SK-N-SH (cell line): ENCODE measurements at regions not wholly inside any gene's neighbourhood (a gene's known extent, or its start where the extent isn't known, plus 50 kb on each side); places are given as distances from the start of the nearest gene placed in this dataset.

ENCODE experiments used
- CTCF ChIA-PET: fragments of 300-600, 350-600 bp; formaldehyde crosslinking; extraction: SDS; loops from one replicate; lab custom pipeline; 2021; lab: Yijun Ruan, JAX
- POLR2A ChIA-PET: fragments of 350-600 bp; sonication (Branson Sonifier 250); formaldehyde crosslinking; extraction: SDS; loops from one replicate; lab custom pipeline; 2020; ENCODE audit warnings: antibody characterized with exemption, inconsistent platforms; lab: Yijun Ruan, JAX
- DNase-seq: peaks from one replicate; pipeline ENCODE4 v3.0.0; 2012
- H2AFZ ChIP-seq: fragments of 200-600 bp; sonication (generic); 2 replicates; pipeline ENCODE4 v1.8.1; 2016; ENCODE audit warnings: antibody characterized with exemption, mild to moderate bottlenecking, low read depth
- H3F3A ChIP-seq: fragments of 200-600 bp; sonication (generic); replicated peaks from 2 replicates; pipeline ENCODE3; 2016; ENCODE audit warnings: antibody characterized with exemption, mild to moderate bottlenecking; ENCODE audit not compliant: insufficient read depth
- H3K27ac ChIP-seq, 2 experiments: fragments of 200-500 bp in 1 of 2; fragments of 200-600 bp in 1 of 2; sonication (Bioruptor generic) in 1 of 2; sonication (generic), shearing (Covaris generic) in 1 of 2; 2 replicates each; pipeline versions ENCODE4 v1.5.1 to v1.6.1; 2014 to 2016; ENCODE audit warnings: low read depth in 2 of 2, inconsistent platforms in 1 of 2, low read length in 1 of 2, mild to moderate bottlenecking in 1 of 2, mixed read lengths in 1 of 2
- H3K27me3 ChIP-seq: fragments of 200-600 bp; sonication (generic), shearing (Covaris generic); 2 replicates; pipeline ENCODE4 v1.6.1; 2016; ENCODE audit warnings: mixed run types; ENCODE audit not compliant: insufficient read depth
- H3K36me3 ChIP-seq, 2 experiments: fragments of 200-500 bp in 1 of 2; fragments of 200-600 bp in 1 of 2; sonication (Bioruptor generic) in 1 of 2; sonication (generic) in 1 of 2; replicated peaks in 1 of 2; 2 replicates each; pipeline versions ENCODE3 to v1.5.1; 2014 to 2016; ENCODE audit warnings: low read length in 1 of 2, mild to moderate bottlenecking in 1 of 2; ENCODE audit not compliant: insufficient read depth in 2 of 2, control insufficient read depth in 1 of 2
- H3K4me1 ChIP-seq, 2 experiments: fragments of 200-500 bp in 1 of 2; fragments of 200-600 bp in 1 of 2; sonication (Bioruptor generic) in 1 of 2; sonication (generic), shearing (Covaris generic) in 1 of 2; 2 replicates each; pipeline versions ENCODE4 v1.5.1 to v1.6.1; 2014 to 2016; ENCODE audit warnings: low read depth in 1 of 2, low read length in 1 of 2, mixed run types in 1 of 2; ENCODE audit not compliant: insufficient read depth in 2 of 2, control insufficient read depth in 1 of 2
- H3K4me2 ChIP-seq: fragments of 200-600 bp; sonication (generic), shearing (Covaris generic); 2 replicates; pipeline ENCODE4 v1.6.1; 2017; ENCODE audit warnings: mixed run types
- H3K4me3 ChIP-seq, 2 experiments: fragments of 200-500 bp in 1 of 2; fragments of 200-600 bp in 1 of 2; sonication (Bioruptor generic) in 1 of 2; sonication (generic), shearing (Covaris generic) in 1 of 2; 2 replicates each; pipeline versions ENCODE4 v1.5.1 to v1.8.1; 2014 to 2016; ENCODE audit warnings: low read depth in 2 of 2, inconsistent platforms in 1 of 2, low read length in 1 of 2, mild to moderate bottlenecking in 1 of 2, mixed read lengths in 1 of 2, moderate library complexity in 1 of 2
- H3K79me2 ChIP-seq: fragments of 200-600 bp; sonication (generic); 2 replicates; pipeline ENCODE4 v1.8.1; 2017; ENCODE audit warnings: mild to moderate bottlenecking; ENCODE audit not compliant: insufficient read depth
- H3K9ac ChIP-seq: fragments of 200-600 bp; sonication (generic); 2 replicates; pipeline ENCODE4 v1.6.1; 2017; ENCODE audit warnings: mixed run types
- H3K9me2 ChIP-seq: fragments of 200-600 bp; sonication (generic); 2 replicates; pipeline ENCODE4 v1.6.1; 2017; ENCODE audit warnings: mixed run types
- H3K9me3 ChIP-seq: fragments of 200-600 bp; sonication (generic); 2 replicates; pipeline ENCODE4 v1.6.1; 2017; ENCODE audit warnings: mixed run types, mild to moderate bottlenecking, moderate library complexity
- H4K20me1 ChIP-seq: fragments of 200-600 bp; sonication (generic); 2 replicates; pipeline ENCODE4 v1.6.1; 2017; ENCODE audit warnings: mild to moderate bottlenecking, mixed run types; ENCODE audit not compliant: insufficient read depth
- EP300 ChIP-seq, 2 experiments: IDR thresholded peaks; 2 replicates each; pipeline versions ENCODE4 v1.4.0 to v1.6.1; 2012; ENCODE audit warnings: borderline replicate concordance in 1 of 2, low read depth in 1 of 2, low read length in 1 of 2
- EZH2phosphoT487 ChIP-seq: fragments of 200-600 bp; sonication (generic); IDR thresholded peaks from 2 replicates; pipeline ENCODE4 v1.6.1; 2017; ENCODE audit warnings: low read depth, mixed run types, mild to moderate bottlenecking, antibody characterized with exemption, moderate library complexity, borderline replicate concordance
- FOXJ3 ChIP-seq: sonication (generic); formaldehyde crosslinking; IDR thresholded peaks from 2 replicates; pipeline ENCODE4 v1.5.1; 2020; ENCODE audit warnings: mild to moderate bottlenecking, missing genetic modification reagents
- GABPA ChIP-seq: IDR thresholded peaks from 2 replicates; pipeline ENCODE4 v1.4.0; 2012; ENCODE audit warnings: low read depth, mild to moderate bottlenecking
- IRF3 ChIP-seq: fragments of 150-350 bp; IDR thresholded peaks from 2 replicates; pipeline ENCODE4 v1.6.1; 2016; ENCODE audit warnings: mild to moderate bottlenecking, low read depth, low read length
- MAX ChIP-seq: IDR thresholded peaks from 2 replicates; pipeline ENCODE4 v1.4.0; 2012; ENCODE audit warnings: low read depth
- NFIC ChIP-seq: IDR thresholded peaks from 2 replicates; pipeline ENCODE4 v1.4.0; 2012; ENCODE audit warnings: borderline replicate concordance
- PBX3 ChIP-seq: IDR thresholded peaks from 2 replicates; pipeline ENCODE4; 2012
- POLR2AphosphoS5 ChIP-seq: IDR thresholded peaks from 2 replicates; pipeline ENCODE4 v1.6.1; 2012; ENCODE audit warnings: low read depth, low read length
- RAD21 ChIP-seq: IDR thresholded peaks from 2 replicates; pipeline ENCODE4 v1.6.1; 2012; ENCODE audit warnings: mild to moderate bottlenecking, low read length
- RCOR1 ChIP-seq: fragments of 150-350 bp; IDR thresholded peaks from 2 replicates; pipeline ENCODE4 v1.6.1; 2017; ENCODE audit warnings: antibody characterized with exemption, low read length
- SMC3 ChIP-seq: IDR thresholded peaks from 2 replicates; pipeline ENCODE4 v1.6.1; 2012; ENCODE audit warnings: low read depth, low read length, improper control_type of control experiment
- TAF1 ChIP-seq: IDR thresholded peaks from 2 replicates; pipeline ENCODE4 v1.6.1; 2012; ENCODE audit warnings: low read depth, mild to moderate bottlenecking, low read length, moderate library complexity, borderline replicate concordance
- TCF12 ChIP-seq: IDR thresholded peaks from 2 replicates; pipeline ENCODE4 v1.4.0; 2012
- TEAD4 ChIP-seq: IDR thresholded peaks from 2 replicates; pipeline ENCODE4 v1.4.0; 2012; ENCODE audit warnings: mild to moderate bottlenecking, borderline replicate concordance; ENCODE audit not compliant: insufficient read depth
- USF2 ChIP-seq: fragments of 150-350 bp; IDR thresholded peaks from 2 replicates; pipeline ENCODE4 v1.6.1; 2017; ENCODE audit warnings: antibody characterized with exemption, low read length, low read depth, borderline replicate concordance
- WGBS: methylation state at CpG from one replicate; pipeline ENCODE4 v1.1.6; 2017; ENCODE audit warnings: low lambda C conversion rate; 5-methylcytosine and 5-hydroxymethylcytosine counted together

GRCh38 chr18:23320709-23321236, 132.3 kb upstream of the RIOK3 start:
- H3K27ac ChIP-seq: no peak overlapping the region
- no peak for DNase-seq
- H3K9me2 ChIP-seq: no peaks in the 10 kb centered on the region
- TF ChIP-seq IRF3 (no peak), GABPA (no peak), PBX3 (no peak), EP300 (IDR thresholded peaks at IDR 0.05; ENCODE audit: borderline replicate concordance in 1 of 2, low read depth in 1 of 2, low read length in 1 of 2) (no peak), USF2 (no peak), EZH2phosphoT487 (no peak), SMC3 (no peak), FOXJ3 (no peak), RAD21 (no peak), TEAD4 (no peak), POLR2AphosphoS5 (no peak)
- ChIA-PET POLR2A (no interaction called here), CTCF (interaction anchor here (0.7 to 1.6 kb wide), 4 partner anchors 9 to 189 kb away, joined by 3 read pairs; no protein-coding TSS in a partner anchor)
- H3K9me3 ChIP-seq: no peaks in the 10 kb centered on the region
- H3K79me2 ChIP-seq: no peaks in the 10 kb centered on the region
- H4K20me1 ChIP-seq: no peaks in the 10 kb centered on the region
- H3K27me3 ChIP-seq: no peaks in the 10 kb centered on the region
- H3K4me2 ChIP-seq: no peak overlapping the region
- H2AFZ ChIP-seq: no peak overlapping the region
- H3F3A ChIP-seq: peaks cover 13% of the 10 kb centered on the region
- no peak overlapping the region for H3K4me3 ChIP-seq
- H3K4me1 ChIP-seq: 0 out of 4 replicates have a peak, but pooled peaks cover 0 to 2% of the 10 kb centered on the region in 2 experiments
- WGBS: 90% methylated on average over 1 of the region's 1 CpG
- H3K9ac ChIP-seq: no peak overlapping the region
- H3K36me3 ChIP-seq: no peaks in the 10 kb centered on the region

GRCh38 chr18:23321996-23322395, 131.1 kb upstream of the RIOK3 start:
- Histone ChIP-seq H2AFZ (no peak overlapping the region), H4K20me1 (no peaks in the 10 kb centered on the region), H3K36me3 (no peaks in the 10 kb centered on the region), H3K9me2 (no peaks in the 10 kb centered on the region), H3K9ac (no peak overlapping the region), H3K79me2 (no peaks in the 10 kb centered on the region), H3K4me3 (no peak overlapping the region), H3F3A (peaks cover 13% of the 10 kb centered on the region), H3K9me3 (no peaks in the 10 kb centered on the region), H3K4me2 (no peak overlapping the region), H3K27me3 (no peaks in the 10 kb centered on the region), H3K27ac (peak overlapping the region in 1 of 2 experiments; percentile 43; a peak in 1 of 4 replicates), H3K4me1 (no peaks in the 10 kb centered on the region)
- TF ChIP-seq POLR2AphosphoS5: no peak
- no peak for TF ChIP-seq FOXJ3
- TF ChIP-seq NFIC: no peak
- TF ChIP-seq GABPA: no peak
- no peak for TF ChIP-seq TAF1
- no peak for TF ChIP-seq EP300 (IDR thresholded peaks at IDR 0.05; ENCODE audit: borderline replicate concordance in 1 of 2, low read depth in 1 of 2, low read length in 1 of 2)
- no peak for TF ChIP-seq IRF3
- TF ChIP-seq MAX: no peak
- TF ChIP-seq TCF12: no peak
- TF ChIP-seq RCOR1: no peak
- ChIA-PET POLR2A (no interaction called here), CTCF (interaction anchor here (1.5 kb wide), 1 partner anchor 190 kb away, joined by 4 read pairs; no protein-coding TSS in a partner anchor)
- DNase-seq: no peak
- WGBS: 71% methylated on average over 5 of the region's 5 CpGs
